LHCN-M2 (cell line): ENCODE measurements at regions not wholly inside any gene's neighbourhood (a gene's known extent, or its start where the extent isn't known, plus 50 kb on each side); places are given as distances from the start of the nearest gene placed in this dataset.
"Not testable (repeated sequence)": the region's sequence is repeated elsewhere in the genome, so short reads cannot be mapped to it uniquely, and the experiment has no call there.

Experiments used
- DNase-seq: peaks from one replicate; pipeline ENCODE4 v3.0.0-alpha.2; 2012; ENCODE audit warnings: low read depth

DNA sequence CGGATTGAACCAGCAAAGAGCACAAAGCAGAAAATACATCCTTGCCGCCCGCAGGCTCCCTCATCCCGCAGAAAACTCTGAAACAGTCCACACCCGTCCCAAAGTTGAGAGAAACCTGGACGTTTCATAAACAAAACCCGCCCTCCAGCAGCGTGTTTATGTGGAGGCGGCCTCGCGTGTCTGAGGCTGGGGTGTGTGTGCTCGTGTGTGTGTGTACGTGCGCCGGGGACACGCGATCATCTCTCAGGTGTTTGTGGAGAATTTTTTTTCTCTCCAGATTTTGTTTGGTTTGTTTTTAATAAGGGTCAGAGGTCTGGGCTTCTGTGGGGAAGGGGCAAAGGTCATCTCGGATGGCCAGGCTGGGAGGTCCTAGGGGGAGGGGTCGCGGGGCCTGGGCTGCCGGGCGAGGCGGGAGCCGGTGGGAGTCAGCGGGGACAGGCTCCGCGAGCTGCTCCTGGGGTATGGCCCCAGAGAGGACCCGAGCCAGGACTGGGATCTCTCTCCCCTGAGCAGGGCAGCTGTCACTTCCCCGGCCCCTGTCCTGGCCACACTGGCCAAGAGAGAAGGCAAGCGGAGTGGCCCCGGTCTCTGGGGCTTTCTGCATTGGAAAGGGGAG, 206.4 kb downstream of the C9orf50 start:
- peak; percentile 31 for DNase-seq

DNA sequence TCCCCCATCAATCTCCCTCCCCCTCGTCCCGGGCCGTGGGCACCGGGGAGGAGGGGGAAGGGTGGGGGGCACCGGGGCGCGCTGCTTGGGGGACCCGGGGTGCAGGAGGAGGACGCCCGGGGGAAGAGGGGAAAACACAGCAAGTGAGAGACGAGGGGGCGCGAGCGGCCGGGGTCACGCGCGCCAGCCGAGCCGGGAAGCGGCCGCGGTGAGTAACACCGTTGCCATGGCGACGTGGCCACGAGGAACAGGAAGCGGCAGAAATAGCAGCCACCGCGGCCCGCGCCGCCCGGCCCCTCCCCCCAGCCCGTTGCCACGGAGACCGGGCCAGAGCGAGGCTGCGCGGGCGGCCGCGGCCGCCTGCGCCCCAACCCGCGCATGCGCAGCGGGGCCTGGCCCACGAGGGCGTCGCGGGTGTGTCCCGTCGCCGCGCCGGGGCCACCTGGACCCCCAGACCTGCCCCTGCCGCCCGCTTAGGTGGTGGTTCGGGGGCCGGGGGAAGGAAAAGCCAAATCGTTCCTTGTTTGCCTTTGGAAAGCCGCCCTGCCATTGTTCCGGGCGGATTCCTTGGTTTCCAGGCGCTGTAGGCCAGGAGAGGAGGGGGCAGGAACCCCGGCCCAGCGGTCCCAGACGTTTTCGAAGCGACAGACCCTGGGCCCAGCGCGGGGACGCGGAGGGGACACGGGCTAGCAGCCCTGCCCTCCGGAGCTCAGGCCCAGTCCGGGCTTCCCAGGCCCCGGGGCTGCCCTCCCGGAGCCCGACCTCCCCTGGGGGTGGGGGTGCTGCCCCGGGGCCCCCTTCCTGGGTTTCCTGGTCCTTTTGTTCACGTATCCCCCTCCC, 207.1 kb downstream of the C9orf50 start:
- DNase-seq = peak; percentile 94

DNA sequence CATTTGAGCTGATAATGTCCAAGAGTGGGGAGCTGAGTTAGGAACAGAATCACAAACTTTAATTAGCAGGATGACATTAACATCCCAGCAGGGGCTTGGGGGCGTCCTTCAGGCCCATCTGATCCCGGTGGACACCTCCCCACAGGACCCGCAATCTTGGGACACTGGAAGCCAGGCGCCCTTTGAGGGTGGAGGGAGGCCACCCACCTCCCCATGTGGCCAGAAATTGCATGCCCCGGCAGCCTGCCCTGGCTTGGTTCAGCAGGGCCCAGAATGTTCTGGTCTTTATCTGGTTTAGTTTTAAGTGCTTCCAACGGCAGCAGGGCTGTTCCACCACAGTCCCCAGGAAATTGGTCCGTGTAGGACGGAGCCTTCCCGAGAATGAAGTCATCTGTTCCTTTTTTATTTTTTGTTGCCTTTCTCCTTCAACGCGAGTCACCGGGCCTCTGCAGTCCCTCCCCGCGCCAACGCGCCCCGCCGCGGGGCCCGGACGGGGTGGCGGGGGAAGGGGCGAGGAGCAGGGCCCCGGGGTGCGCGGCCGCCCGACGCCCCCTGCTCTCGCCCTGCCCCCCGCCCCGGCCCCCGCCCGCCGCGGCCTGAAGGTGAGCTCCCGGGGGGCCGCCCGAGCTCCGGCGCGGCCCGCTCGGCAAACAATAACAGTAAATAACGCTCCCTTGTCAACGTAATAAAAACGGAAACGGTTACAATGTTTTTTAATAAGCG, 207.9 kb downstream of the C9orf50 start:
- peak; percentile 72 for DNase-seq

DNA sequence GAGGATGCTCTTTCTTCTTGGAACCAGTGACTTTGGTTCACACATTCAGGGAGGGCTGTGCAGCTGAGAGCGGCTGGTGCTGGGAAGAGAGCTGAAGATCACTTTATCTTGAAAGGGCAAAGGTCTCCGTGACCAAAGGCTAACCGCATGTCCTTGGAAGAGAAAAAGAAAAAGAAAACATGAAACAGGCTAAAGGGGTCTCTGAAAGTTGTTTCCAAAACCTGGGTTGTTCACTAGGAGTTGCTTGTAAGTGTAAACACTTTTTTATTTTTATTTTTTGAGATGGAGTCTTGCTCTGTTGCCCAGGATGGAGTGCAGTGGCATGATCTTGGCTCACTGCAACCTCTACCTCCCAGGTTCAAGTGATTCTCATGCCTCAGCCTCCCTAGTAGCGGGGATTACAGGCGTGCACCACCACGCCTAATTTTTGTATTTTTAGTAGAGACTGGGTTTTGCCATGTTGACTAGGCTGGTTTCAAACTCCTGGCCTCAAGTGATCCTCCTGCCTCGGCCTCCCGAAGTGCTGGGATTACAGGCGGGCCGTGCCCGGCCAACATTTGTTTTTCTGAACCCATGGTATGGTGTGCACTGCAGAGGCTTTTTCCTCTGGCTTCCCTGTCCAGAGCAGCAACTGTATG, 208.6 kb downstream of the C9orf50 start:
- not testable (repeated sequence) for DNase-seq

DNA sequence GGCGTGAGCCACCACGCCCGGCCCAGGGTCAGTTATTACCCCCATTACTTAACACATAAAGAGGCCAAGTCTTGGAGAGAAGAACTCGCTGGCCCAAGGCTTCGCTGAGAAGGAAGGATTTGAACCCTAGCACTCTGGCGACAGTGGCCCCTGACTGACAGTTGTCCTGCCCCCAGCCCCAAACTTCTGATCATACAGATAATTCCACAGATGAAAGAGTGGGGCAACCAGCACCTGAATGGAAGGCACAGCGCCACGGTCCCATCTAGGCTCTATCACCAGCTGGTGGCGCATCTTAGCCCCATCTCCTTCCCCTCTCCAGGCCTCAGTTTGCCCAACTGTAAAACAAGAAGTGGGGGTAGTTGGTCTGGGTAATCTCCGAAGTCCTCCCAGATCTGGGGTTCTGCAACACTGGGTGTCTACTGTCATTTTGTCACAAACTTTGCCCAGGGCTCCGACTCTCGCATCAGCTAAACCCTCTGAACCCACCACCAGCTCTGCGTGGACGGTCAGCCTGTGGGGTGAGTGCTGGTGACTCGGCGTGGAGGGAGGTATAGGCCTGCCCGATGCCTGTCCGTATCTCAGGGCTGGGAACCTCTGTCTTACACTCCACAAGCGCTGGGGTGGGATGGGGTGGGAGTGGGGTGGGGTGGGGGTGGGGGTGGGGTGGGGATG, 209.3 kb downstream of the C9orf50 start:
- no peak for DNase-seq

DNA sequence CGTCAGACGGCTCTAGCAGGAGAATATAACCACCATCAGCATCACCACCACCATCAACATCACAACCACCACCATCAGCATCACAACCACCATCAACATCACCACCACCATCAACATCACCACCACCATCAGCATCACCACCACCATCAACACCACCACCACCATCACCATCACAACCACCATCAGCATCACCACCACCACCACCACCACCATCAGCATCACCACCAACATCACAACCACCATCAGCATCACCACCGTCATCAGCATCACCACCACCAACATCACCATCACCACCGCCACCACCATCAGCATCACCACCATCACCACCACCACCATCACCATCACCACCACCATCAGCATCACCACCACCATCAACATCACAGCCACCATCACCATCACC, 210.7 kb downstream of the C9orf50 start:
- no peak for DNase-seq

DNA sequence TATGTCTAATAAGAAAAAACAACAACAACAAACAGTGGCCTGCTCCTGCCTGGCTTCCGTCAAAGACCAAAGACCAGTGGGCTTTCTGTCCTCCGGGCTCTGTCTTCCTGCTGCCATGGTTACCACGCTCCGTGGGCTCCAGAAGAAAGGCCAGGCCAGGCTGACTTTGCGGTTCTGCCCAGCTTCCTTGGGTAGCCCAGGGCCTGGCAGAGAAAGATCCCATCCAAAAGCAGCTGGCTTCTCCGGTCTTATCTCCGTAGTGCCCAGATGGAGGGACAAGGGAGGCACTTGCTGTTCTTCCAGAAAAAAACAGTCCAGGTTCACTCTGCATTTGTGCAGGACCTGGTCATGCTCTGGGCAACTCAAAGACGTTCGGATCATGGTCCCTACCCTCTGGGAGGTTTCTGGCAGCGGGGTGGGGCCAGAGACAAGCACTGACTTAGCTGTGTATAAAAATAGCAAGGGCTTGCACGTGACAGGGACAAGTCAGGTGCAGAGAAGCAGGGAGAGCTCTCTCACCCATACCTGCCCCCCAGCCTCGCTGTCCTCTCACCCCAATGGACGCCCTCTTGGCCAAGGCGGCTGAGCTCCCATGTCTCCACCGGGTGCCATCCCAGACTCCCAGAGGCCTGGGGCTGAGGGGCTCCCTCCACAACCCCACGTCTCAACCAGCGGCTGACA, 212.2 kb downstream of the C9orf50 start:
- DNase-seq = no peak

DNA sequence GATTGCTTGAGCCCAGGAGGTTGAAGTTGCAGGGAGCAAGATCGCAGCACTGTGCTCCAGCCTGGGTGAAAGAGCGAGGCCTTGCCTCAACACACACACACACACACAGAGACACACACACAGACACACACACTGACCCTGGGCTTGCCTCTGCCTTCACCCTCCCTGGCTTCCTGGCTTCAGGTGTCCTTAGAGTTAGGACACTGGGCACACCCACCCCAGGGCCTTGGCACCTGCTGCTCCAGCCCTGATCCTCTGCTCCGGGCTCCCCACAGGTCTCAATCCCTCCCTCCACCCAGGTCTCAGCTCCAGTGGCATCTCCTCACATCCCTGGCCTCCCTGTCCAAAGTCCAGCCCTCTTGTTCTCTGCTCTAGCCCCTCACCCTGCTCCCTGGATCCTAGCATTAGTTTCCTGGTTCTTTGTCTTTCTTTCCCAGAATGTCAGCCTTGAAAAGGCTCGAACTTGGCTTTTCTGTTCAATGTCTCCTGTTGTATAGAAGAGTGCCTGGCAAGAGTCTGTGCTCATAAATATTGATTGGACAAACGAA, 212.9 kb downstream of the C9orf50 start:
- DNase-seq = no peak

DNA sequence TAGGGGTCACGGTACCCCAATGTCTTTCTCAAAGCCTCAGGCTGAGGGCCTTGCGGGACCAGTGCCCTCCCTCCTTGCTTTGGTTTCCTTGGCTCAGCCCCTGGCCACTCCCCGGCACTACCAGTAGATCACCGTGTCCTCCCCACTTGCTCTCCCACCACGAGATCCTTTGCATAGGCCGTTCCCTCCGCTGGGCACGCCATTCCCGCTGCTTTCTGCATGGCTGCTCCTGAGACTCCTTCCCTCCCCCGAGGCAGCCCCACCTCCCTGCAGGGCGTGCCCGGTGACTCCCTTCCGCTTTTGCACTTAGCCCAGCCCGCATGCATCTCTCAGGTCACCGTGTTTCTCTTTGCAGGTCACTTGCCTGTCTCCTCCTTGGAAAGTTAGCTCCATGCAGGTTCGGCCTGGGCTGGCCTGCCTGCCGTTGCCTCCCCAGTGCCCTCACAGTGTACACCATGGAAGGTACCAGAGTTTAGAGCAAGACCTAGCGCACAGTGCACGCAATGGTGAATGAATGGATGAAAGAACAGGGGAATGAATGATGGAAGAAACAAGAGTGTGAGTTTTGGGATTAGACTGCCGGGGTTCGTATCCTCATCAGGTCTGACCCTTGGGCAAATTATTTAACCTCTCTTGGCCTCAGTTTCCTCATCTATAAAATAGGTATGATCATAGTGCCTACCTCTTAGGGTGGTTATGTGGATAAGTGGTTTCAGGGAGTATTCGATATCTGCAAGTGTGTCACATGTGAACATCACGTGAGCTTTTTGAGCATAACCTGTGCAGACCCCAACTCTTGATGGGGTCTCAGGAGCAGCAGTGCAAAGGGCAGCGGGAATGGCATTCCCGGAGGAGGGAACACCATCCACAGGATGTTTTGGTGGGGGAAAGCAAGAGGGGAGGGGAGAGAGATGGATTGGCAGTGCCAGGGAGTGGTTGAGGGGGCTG, 214.3 kb downstream of the C9orf50 start:
- DNase-seq = no peak

DNA sequence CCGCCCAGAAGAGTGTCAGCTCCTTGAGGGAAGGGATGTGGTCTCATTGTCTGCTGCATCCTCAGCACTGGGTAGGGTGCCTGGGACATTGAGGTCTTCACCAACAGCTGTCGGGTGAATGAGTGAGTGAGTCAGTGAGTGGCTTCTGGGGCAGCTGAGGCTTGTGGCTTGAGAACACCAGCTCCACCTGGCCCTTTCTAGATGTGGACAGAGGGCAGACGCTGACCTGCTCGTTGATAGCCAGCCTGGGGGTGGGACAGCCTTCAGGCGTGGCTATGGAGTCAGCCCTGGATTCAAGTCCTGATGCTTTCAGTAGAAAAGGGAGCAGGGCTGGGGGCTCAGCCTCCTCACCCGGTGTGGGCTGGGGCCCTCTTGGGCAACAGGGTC, 215.1 kb downstream of the C9orf50 start:
- peak; percentile 61 for DNase-seq

DNA sequence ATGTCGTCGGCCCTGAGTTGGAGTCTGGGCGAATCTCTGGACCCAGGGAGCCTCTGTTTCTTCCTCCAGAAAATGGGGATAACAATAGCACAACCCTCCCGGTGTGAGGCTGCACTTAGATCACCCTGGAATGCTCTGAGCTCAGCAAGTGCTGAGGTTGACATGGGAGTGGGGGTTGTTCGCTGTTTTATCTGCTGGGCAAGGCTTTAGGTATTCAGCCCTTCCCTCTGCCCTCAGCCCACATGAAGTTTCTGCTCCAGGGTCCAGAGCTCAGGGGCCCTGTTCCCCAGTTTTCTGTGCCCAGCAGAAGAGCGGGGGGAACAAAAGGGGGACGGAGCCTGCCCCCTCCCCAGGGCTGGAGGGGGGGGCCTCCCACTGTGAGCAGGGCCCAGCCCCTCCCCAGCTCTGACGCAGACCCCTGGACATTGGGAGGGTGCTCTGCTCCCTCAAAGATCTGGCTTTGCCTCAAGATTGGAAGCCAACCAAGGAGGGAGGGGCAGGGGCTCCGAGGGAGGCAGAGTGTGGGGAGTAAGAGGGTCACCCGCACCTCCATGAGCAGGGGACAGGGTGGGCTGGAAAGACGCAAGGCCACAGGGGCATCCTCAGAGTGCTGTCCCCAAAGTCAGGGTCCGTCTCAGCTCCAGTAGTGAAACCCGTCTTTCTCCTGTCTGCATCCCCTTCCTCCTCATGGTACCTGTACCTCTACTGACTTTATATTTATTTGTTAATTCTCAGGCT, 215.6 kb downstream of the C9orf50 start:
- DNase-seq = no peak

DNA sequence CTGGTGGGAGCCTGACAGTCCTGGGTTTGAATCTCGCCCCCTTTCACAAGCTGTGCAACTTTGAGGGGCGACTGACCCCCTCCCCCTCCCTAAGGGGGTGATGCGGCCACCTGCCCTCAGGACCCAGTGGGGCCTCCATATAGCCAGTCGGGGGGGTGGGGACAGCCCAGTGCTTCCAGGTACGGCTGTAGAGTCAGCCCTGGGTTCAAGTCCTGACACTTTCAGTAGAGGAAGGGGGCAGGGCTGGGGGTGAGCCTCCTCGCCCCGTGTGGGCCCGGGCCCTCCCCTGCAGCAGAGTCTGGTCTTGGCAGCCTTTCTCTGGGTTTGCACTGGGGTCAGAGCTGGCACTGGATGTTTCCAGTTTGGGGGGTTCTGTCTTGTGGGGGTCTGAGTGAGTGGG, 216.3 kb downstream of the C9orf50 start:
- DNase-seq = no peak

DNA sequence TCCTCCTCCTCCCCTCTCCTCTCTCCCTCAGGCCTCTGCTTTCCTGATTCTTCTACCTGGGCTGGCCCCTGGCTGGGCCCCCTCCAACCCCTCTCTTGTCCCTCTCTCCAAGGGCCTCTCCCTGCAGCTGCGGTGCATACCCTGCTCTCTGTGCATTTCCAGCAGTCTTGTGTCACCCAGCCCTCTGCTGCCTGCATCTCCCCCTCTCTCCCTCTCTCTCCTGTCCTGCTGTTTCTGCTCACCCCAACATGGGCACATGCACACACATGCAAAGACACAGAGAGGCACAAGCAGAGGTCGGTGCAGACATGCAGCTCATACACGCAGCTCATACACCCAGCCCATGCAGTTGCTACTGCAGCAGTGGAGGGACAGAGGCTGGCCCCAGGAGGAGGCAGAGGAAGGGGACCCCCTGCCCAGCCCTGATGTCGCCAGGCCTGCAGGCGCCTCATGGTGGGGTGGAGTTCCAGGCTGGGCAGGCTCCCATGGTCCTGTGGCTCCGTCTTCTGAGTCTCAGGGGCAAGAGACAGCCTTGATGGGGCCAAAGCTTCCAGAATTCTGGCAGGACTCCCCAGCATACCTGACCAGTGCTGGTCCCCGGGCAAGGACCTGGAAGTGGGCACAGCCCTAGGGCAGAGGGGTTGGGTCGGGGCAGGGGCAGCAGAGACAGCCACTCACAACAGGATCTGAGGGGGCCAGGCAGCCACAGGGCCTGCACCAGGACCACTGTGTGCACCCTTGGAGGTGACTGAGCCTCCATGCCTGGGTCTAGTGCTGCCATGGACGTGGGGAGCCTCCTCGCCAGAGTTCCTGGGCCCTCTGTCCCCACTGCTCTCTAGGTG, 216.9 kb downstream of the C9orf50 start:
- no peak for DNase-seq

DNA sequence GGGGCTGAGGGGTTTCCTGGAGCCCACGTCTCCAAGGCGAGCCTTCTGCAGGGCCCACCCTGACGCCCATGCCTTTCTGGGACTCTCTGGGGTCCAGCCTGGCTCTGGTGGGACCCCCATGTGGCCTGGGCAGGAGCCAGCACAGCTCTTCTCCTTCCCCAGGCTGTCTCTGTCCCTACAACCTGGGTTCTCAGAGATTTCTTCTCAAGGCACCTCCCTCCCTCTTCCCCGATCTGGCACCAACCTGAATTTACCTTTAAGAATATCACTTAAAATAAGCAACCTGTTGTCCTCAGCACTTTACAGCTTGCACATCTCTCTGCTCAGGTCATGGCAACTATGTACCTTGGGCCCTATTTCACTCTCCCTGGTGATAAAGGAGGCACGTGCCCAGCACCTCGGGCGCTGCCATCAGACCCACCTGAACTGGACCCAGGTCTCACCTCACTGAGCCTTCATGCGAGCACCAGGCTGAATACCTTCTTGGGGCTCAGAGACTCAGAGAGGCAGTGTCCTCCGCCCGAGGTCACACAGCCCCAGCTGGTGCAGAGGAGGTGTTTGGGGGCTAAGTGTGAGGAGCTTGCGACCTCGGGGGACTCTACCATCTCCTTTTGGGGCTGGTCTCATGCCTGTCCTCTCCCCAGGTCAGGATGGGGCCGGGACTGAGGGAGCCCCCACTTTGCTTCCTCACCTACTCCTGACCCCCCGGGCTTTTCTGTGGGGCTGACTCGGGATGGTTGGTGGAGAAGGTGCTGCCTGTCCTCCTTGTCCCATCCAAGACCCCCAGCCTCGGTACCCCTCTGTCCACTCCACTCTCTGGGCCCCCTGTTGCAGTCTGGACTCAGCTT, 217.7 kb downstream of the C9orf50 start:
- no peak for DNase-seq

DNA sequence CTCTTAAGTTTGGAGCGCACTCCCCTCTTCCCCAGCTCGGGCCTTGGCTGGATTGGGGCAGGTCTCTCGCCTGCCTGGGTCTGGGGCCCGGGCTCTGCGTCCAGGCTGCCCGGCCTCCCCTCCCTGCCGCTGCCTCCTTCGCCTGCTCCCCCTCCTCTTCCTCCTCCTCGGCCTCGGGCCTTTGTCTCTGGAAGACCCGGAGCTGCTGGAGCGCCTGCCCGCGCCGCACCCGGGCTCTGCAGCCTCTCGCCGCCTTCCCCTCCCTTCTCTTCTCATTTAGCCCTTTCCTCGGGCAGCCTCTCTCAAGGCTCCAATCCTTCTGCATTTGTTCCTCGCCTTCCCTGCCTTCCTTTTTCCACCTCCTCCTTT, 218.5 kb downstream of the C9orf50 start:
- DNase-seq = no peak

DNA sequence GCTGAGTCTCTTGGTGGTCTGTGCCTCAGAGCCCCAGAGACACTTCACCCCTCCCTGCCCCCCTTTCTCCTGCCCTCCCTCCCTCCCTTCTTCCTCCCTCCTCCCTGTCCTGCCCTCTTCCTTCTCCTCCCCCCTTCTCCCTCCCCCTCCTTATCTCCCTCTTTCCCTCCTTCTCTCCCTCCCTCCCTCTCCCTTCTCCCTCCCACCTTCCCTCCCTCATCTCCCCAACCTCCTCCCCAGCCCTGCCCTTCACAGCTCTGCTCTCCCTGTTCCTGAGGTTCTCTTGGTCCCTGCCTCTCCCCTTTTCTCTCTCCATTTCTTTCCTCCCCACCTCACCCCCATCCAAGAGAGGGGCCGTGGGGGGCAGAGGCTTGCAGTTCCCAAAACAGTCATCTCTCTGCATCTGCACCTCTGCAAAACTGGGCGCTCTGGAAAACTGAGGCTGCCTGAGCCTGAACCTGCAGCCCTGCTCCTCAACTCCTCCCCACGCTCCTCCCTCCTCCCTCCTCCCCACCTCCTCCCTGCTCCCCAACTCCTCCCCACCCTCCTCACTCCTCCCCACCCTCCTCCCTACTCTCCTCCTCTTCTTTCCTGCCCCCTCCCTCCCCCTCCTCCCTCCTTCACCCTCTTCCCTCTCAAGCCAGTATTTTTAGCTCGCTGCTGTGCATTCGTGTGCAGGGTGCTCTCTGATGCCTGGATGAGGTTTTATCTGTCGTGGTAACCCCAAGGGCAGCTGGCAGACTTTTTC, 219.1 kb downstream of the C9orf50 start:
- no peak for DNase-seq
